HG03342 (cell line): ENCODE measurements at regions not wholly inside any gene's neighbourhood (a gene's known extent, or its start where the extent isn't known, plus 50 kb on each side); places are given as distances from the start of the nearest gene placed in this dataset.
A peak's percentile ranks its signal among the peaks of the same experiment; 100 is the strongest.

Experiments
- ATAC-seq: cut with Tn5 transposase; IDR thresholded peaks from one replicate; pipeline ENCODE4 v1.9.1; 2021; ENCODE audit warnings: mild to moderate bottlenecking, moderate library complexity; ENCODE audit not compliant: unreplicated experiment

- ATAC-seq = peak; percentile 92
Observed at GRCh38 chrX:2608638-2609430, 82.3 kb upstream of the CD99 start.

- ATAC-seq = no peak
Observed at GRCh38 chrX:2607113-2607512, 84.0 kb upstream of the CD99 start.

- no peak for ATAC-seq
Observed at GRCh38 chrX:2600564-2600963, 90.5 kb upstream of the CD99 start.

- ATAC-seq = no peak
Observed at GRCh38 chrX:2596555-2597255, 94.4 kb upstream of the CD99 start.

- no peak for ATAC-seq
Observed at GRCh38 chrX:2596045-2596444, 95.0 kb upstream of the CD99 start.

- ATAC-seq = no peak
Observed at GRCh38 chrX:2595258-2595657, 94.5 kb upstream of the DHRSX start.

GRCh38 chrX:2594491-2594890, 93.7 kb upstream of the DHRSX start:
- ATAC-seq = no peak

- no peak for ATAC-seq
Observed at GRCh38 chrX:2592279-2592678, 91.5 kb upstream of the DHRSX start.

- no peak for ATAC-seq
Observed at GRCh38 chrX:2589186-2590020, 88.6 kb upstream of the DHRSX start.

- ATAC-seq = no peak
Observed at GRCh38 chrX:2588049-2588448, 87.3 kb upstream of the DHRSX start.

GRCh38 chrX:2587146-2587545, 86.4 kb upstream of the DHRSX start:
- no peak for ATAC-seq

GRCh38 chrX:2585158-2585470, 84.3 kb upstream of the DHRSX start:
- ATAC-seq = no peak

- no peak for ATAC-seq
Observed at GRCh38 chrX:2584251-2585157, 83.7 kb upstream of the DHRSX start.

- ATAC-seq = no peak
Observed at GRCh38 chrX:2583194-2584162, 82.7 kb upstream of the DHRSX start.

GRCh38 chrX:2582667-2583066, 81.9 kb upstream of the DHRSX start:
- no peak for ATAC-seq

GRCh38 chrX:2581296-2581695, 80.5 kb upstream of the DHRSX start:
- no peak for ATAC-seq

GRCh38 chrX:2578864-2579263, 78.1 kb upstream of the DHRSX start:
- no peak for ATAC-seq

- ATAC-seq = no peak
Observed at GRCh38 chrX:2577844-2578466, 77.2 kb upstream of the DHRSX start.

GRCh38 chrX:2576793-2577192, 76.0 kb upstream of the DHRSX start:
- ATAC-seq = no peak
